HG03469 (cell line): ENCODE measurements at regions not wholly inside any gene's neighbourhood (a gene's known extent, or its start where the extent isn't known, plus 50 kb on each side); places are given as distances from the start of the nearest gene placed in this dataset.
"Not testable (repeated sequence)": the region's sequence is repeated elsewhere in the genome, so short reads cannot be mapped to it uniquely, and the experiment has no call there.

Experiments
- ATAC-seq: cut with Tn5 transposase; IDR thresholded peaks from one replicate; pipeline ENCODE4 v1.9.1; 2021; ENCODE audit warnings: mild to moderate bottlenecking, moderate library complexity, moderate number of reproducible peaks; ENCODE audit not compliant: unreplicated experiment

- ATAC-seq, result no peak
Observed at GRCh38 chr7:10507032-10507431, 466.6 kb upstream of the PHF14 start.

GRCh38 chr7:10521306-10521705 lies 452.4 kb upstream of the PHF14 start:
- ATAC-seq, result no peak

GRCh38 chr7:10533429-10533828 lies 440.2 kb upstream of the PHF14 start:
- not testable (repeated sequence) for ATAC-seq

GRCh38 chr7:10536561-10536960 lies 437.1 kb upstream of the PHF14 start:
- no peak for ATAC-seq

- no peak for ATAC-seq
Observed at GRCh38 chr7:10537764-10538163, 435.9 kb upstream of the PHF14 start.

- no peak for ATAC-seq
Observed at GRCh38 chr7:10557375-10557774, 416.3 kb upstream of the PHF14 start.

- no peak for ATAC-seq
Observed at GRCh38 chr7:10560497-10560896, 413.2 kb upstream of the PHF14 start.

- ATAC-seq, result no peak
Observed at GRCh38 chr7:10568891-10569290, 404.8 kb upstream of the PHF14 start.

- no peak for ATAC-seq
Observed at GRCh38 chr7:10571759-10572158, 401.9 kb upstream of the PHF14 start.

GRCh38 chr7:10577866-10578374 lies 395.8 kb upstream of the PHF14 start:
- no peak for ATAC-seq

- no peak for ATAC-seq
Observed at GRCh38 chr7:10579561-10579960, 394.1 kb upstream of the PHF14 start.

GRCh38 chr7:10584886-10585285 lies 388.8 kb upstream of the PHF14 start:
- ATAC-seq, result no peak

- no peak for ATAC-seq
Observed at GRCh38 chr7:10588084-10588483, 385.6 kb upstream of the PHF14 start.

GRCh38 chr7:10592604-10593003 lies 381.1 kb upstream of the PHF14 start:
- ATAC-seq, result no peak

GRCh38 chr7:10593080-10593479 lies 380.6 kb upstream of the PHF14 start:
- no peak for ATAC-seq

- ATAC-seq, result no peak
Observed at GRCh38 chr7:10596827-10597226, 376.8 kb upstream of the PHF14 start.

GRCh38 chr7:10604128-10604527 lies 369.5 kb upstream of the PHF14 start:
- ATAC-seq, result no peak

- ATAC-seq, result no peak
Observed at GRCh38 chr7:10612950-10613349, 360.7 kb upstream of the PHF14 start.

- ATAC-seq, result no peak
Observed at GRCh38 chr7:10618953-10619352, 354.7 kb upstream of the PHF14 start.

- ATAC-seq, result no peak
Observed at GRCh38 chr7:10632712-10633111, 341.0 kb upstream of the PHF14 start.

- no peak for ATAC-seq
Observed at GRCh38 chr7:10634239-10634638, 339.4 kb upstream of the PHF14 start.

GRCh38 chr7:10637991-10638390 lies 335.7 kb upstream of the PHF14 start:
- no peak for ATAC-seq

GRCh38 chr7:10643545-10643944 lies 330.1 kb upstream of the PHF14 start:
- ATAC-seq, result no peak

GRCh38 chr7:10644849-10645248 lies 328.8 kb upstream of the PHF14 start:
- no peak for ATAC-seq
